ENCODE measurements at regions not wholly inside any gene's neighbourhood (a gene's known extent, or its start where the extent isn't known, plus 50 kb on each side); places are given as distances from the start of the nearest gene placed in this dataset.
"Not testable (repeated sequence)": the region's sequence is repeated elsewhere in the genome, so short reads cannot be mapped to it uniquely, and the experiment has no call there.

DNA sequence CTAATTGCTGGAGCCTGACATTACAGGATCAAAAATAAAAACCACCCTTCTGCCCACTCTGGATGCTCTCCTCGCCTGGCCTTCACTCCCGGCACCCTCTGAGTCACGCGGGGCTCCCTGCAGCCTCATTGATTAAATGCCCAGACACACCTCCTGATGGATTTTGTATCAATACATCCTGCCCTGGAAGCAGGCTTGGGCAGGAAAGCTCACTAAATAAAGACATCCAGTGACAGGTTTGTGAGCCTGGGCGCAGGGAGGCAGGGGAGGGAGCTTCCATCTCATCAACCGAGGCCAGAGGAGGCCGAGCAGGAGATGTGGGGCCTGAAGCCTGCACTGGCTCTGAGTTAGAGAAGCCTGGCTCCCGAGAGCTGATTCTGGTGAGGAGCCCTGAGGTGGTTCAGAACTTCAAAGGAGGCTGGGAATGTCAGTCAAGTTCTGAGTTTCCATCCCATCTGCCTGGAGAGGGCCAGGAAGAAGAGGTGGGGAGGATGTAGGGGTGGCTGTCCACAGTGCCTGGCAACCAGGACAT lies 318.6 kb downstream of the ADGRD1 start:
- not testable (repeated sequence) for H3K36me3 ChIP-seq (ENCODE audit: control insufficient read depth in 3 of 3, insufficient read depth in 3 of 3, low read length in 3 of 3); H3K4me1 ChIP-seq (ENCODE audit: control insufficient read depth in 3 of 3, insufficient read depth in 3 of 3, low read length in 3 of 3); H3K9me3 ChIP-seq (ENCODE audit: control insufficient read depth in 3 of 3, low read length in 3 of 3); H3K9ac ChIP-seq (ENCODE audit: low read depth in 1 of 3, low read length in 3 of 3); H3K4me3 ChIP-seq (ENCODE audit: low read length in 3 of 3); H3K27ac ChIP-seq (ENCODE audit: low read depth, low read length)
- H3K27me3 ChIP-seq (ENCODE audit: control insufficient read depth in 3 of 3, insufficient read depth in 3 of 3, low read length in 3 of 3), result peaks cover 0 to 10% (median 2%) of the 10 kb centered on the region in 3 donors

DNA sequence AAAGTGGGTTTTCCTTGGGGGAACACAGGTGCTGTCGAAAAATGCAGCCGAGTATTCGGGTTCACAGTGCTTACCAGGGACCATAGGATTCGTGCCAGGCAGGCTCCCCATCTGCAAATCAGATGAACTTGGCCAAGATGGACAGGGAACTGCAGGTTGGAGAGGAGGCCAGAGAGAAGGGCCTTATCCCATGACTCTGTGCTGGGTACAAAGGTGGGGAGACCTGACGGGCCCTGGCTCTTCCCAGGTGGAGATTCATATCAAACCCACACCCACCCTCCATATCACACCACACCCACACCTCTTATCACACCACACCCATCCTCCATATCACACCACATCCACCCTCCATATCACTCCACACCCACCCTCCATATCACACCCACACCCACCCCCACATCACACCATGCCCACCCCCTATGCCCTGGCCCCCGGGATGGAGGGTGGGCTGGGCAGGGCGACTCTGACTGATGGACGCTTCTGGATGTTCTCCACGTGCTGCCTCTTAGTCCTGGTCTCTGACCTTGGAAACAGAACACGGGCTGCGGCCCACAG lies 319.7 kb downstream of the ADGRD1 start:
- H3K36me3 ChIP-seq (ENCODE audit: control insufficient read depth in 3 of 3, insufficient read depth in 3 of 3, low read length in 3 of 3), result no peaks in the 10 kb centered on the region
- H3K4me1 ChIP-seq (ENCODE audit: control insufficient read depth in 3 of 3, insufficient read depth in 3 of 3, low read length in 3 of 3), result peaks cover 2 to 3% (median 3%) of the 10 kb centered on the region in 3 donors
- H3K4me3 ChIP-seq (ENCODE audit: low read length in 3 of 3), result no peak overlapping the region
- no peaks in the 10 kb centered on the region for H3K9me3 ChIP-seq (ENCODE audit: control insufficient read depth in 3 of 3, low read length in 3 of 3)
- peaks cover 0 to 11% (median 2%) of the 10 kb centered on the region in 3 donors for H3K27me3 ChIP-seq (ENCODE audit: control insufficient read depth in 3 of 3, insufficient read depth in 3 of 3, low read length in 3 of 3)
- no peak overlapping the region for H3K27ac ChIP-seq (ENCODE audit: low read depth, low read length)
- no peak overlapping the region for H3K9ac ChIP-seq (ENCODE audit: low read depth in 1 of 3, low read length in 3 of 3)

DNA sequence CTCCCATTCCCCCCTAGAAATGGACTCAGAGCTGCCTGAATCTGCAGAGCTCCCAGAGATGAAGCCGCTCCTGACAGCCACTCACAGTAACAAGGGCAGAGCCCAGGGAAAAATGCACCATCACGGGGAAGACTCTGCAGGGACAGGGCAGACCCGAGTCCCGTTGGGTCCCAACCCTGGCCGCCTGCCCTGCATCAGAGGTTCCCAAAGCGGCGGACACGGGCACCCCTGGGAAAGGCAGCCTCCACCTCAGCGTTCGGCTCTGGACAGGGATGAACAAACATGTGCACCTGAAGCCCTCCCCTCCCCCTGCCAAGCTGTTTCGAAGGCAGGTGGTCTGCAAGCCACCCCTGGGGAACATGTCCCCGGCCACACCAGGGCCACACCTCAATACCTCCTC lies 320.4 kb downstream of the ADGRD1 start:
- Histone ChIP-seq H3K27ac (ENCODE audit: low read depth, low read length) (no peak overlapping the region), H3K27me3 (ENCODE audit: control insufficient read depth in 3 of 3, insufficient read depth in 3 of 3, low read length in 3 of 3) (peaks cover 0 to 18% (median 8%) of the 10 kb centered on the region in 3 donors), H3K9ac (ENCODE audit: low read depth in 1 of 3, low read length in 3 of 3) (no peak overlapping the region), H3K9me3 (ENCODE audit: control insufficient read depth in 3 of 3, low read length in 3 of 3) (no peaks in the 10 kb centered on the region), H3K36me3 (ENCODE audit: control insufficient read depth in 3 of 3, insufficient read depth in 3 of 3, low read length in 3 of 3) (no peaks in the 10 kb centered on the region), H3K4me1 (ENCODE audit: control insufficient read depth in 3 of 3, insufficient read depth in 3 of 3, low read length in 3 of 3) (peaks cover 0 to 2% (median 0%) of the 10 kb centered on the region in 3 donors), H3K4me3 (ENCODE audit: low read length in 3 of 3) (no peak overlapping the region)

DNA sequence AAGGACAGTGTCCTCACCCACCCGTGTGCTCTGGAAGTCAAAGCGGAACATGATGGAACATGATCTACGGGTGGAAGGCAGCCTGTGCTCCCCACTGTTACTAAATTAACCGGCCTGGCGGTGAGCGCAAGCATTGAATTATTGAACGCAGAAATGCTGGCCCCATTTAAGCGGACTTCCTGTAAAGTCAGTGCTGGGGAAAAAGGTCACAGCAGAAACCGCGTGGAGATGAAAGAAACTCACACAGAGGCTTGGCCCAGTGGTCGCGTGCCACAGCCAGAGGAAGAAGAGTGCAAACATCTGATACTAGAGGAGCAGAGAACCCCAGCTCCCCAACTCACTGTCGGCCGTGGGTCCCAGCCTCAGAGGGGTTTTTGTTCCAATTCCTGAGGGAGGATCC lies 321.2 kb downstream of the ADGRD1 start:
- Histone ChIP-seq H3K9ac (ENCODE audit: low read depth in 1 of 3, low read length in 3 of 3) (no peak overlapping the region), H3K27ac (ENCODE audit: low read depth, low read length) (no peak overlapping the region), H3K9me3 (ENCODE audit: control insufficient read depth in 3 of 3, low read length in 3 of 3) (no peaks in the 10 kb centered on the region), H3K4me1 (ENCODE audit: control insufficient read depth in 3 of 3, insufficient read depth in 3 of 3, low read length in 3 of 3) (peaks cover 0 to 2% (median 0%) of the 10 kb centered on the region in 3 donors), H3K36me3 (ENCODE audit: control insufficient read depth in 3 of 3, insufficient read depth in 3 of 3, low read length in 3 of 3) (no peaks in the 10 kb centered on the region), H3K27me3 (ENCODE audit: control insufficient read depth in 3 of 3, insufficient read depth in 3 of 3, low read length in 3 of 3) (peaks cover 0 to 25% (median 8%) of the 10 kb centered on the region in 3 donors), H3K4me3 (ENCODE audit: low read length in 3 of 3) (no peak overlapping the region)

DNA sequence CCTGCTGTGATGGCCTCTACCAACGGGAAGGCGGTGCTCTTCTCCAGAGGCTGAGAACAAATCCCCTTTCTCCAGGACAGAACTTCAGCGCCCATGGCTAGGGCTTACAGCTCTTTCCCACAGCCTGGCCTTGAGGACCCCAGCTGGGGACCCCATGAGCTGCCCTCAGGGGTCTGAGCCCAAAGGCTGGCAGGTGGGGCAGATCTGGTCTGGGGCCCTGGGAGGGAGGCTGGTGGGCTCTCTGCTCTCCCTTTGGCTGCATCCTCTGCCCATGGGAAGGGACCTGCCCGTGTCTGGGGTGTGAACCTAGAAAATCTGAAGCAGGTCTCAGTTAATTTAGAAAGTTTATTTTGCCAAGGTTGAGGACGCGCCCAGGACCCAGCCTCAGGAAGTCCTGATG lies 322.1 kb downstream of the ADGRD1 start:
- Histone ChIP-seq H3K9ac (ENCODE audit: low read depth in 1 of 3, low read length in 3 of 3) (no peak overlapping the region), H3K36me3 (ENCODE audit: control insufficient read depth in 3 of 3, insufficient read depth in 3 of 3, low read length in 3 of 3) (no peaks in the 10 kb centered on the region), H3K27ac (ENCODE audit: low read depth, low read length) (no peak overlapping the region), H3K9me3 (ENCODE audit: control insufficient read depth in 3 of 3, low read length in 3 of 3) (no peaks in the 10 kb centered on the region), H3K27me3 (ENCODE audit: control insufficient read depth in 3 of 3, insufficient read depth in 3 of 3, low read length in 3 of 3) (peaks cover 6 to 29% (median 13%) of the 10 kb centered on the region in 3 donors), H3K4me3 (ENCODE audit: low read length in 3 of 3) (no peak overlapping the region), H3K4me1 (ENCODE audit: control insufficient read depth in 3 of 3, insufficient read depth in 3 of 3, low read length in 3 of 3) (peaks cover 0 to 2% (median 0%) of the 10 kb centered on the region in 3 donors)

DNA sequence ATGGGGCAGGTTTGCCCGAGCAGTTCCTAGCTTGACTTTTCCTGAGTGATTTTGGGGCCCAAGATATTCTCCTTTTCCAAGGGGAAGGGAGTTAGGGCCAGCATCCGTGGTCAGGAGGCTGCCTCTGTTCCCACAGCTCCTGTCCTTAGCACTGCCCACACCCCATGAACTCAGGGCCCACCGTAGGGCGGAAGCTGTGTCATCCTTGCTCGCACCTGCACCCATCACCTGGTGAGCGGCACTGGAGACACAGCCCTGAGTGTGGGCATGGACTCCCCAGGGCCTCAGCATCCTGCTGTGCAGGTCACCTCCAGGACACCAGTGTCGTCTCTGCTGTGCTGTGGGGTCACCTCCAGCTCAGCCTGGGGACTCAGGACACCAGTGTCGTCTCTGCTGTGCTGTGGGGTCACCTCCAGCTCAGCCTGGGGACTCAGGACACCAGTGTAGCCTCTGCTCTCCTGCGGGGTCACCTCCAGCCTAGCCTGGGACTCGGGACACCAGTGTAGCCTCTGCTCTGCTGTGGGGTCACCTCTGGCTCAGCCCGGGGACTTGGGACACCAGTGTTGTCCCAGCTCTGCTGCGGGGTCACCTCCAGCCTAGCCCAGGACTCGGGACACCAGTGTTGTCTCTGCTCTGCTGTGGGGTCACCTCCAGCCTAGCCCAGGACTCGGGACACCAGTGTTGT lies 322.9 kb downstream of the ADGRD1 start:
- peaks cover 0 to 2% (median 0%) of the 10 kb centered on the region in 3 donors for H3K4me1 ChIP-seq (ENCODE audit: control insufficient read depth in 3 of 3, insufficient read depth in 3 of 3, low read length in 3 of 3)
- H3K9ac ChIP-seq (ENCODE audit: low read depth in 1 of 3, low read length in 3 of 3), result no peak overlapping the region
- H3K27ac ChIP-seq (ENCODE audit: low read depth, low read length), result no peak overlapping the region
- H3K36me3 ChIP-seq (ENCODE audit: control insufficient read depth in 3 of 3, insufficient read depth in 3 of 3, low read length in 3 of 3), result no peaks in the 10 kb centered on the region
- no peak overlapping the region for H3K4me3 ChIP-seq (ENCODE audit: low read length in 3 of 3)
- peaks cover 9 to 32% (median 13%) of the 10 kb centered on the region in 3 donors for H3K27me3 ChIP-seq (ENCODE audit: control insufficient read depth in 3 of 3, insufficient read depth in 3 of 3, low read length in 3 of 3)
- H3K9me3 ChIP-seq (ENCODE audit: control insufficient read depth in 3 of 3, low read length in 3 of 3), result no peaks in the 10 kb centered on the region

DNA sequence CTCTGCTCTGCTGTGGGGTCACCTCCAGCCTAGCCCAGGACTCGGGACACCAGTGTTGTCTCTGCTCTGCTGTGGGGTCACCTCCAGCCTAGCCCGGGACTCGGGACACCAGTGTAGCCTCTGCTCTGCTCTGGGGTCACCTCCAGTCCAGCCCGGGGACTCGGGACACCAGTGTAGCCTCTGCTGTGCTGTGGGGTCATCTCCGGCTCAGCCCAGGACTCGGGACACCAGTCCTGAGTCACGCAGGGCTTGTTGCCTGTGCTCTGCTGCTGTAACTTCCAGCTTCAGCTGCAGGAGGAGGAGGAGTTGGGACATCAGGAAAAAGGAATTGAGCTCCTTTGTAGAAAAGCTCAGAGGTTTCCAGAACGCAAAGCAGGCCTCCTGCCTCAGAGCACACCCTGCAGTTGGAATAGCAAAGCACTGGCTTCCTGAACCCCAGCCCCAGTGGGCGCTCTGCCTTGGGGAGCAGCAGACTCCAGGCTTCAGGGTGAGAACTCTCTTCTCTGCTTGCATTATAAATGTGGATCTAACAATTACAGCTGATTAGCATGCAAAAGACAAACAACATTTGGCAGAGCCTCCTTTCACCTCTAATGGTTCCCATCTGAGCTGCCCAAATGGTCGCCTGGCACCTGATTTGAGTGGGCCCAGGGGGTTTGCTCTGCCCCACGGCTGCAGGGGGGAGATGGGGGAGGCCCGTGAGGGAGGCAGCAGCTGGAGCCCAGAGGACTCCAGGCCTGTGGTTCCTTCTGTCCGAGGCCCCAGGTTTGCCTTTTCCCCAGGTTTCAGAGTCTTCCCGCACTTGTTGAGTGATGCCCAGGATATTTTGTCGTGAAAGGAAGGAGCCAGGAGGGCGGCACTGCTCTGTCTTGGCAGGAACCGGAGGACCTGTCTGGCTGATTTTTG lies 323.7 kb downstream of the ADGRD1 start:
- H3K9me3 ChIP-seq (ENCODE audit: control insufficient read depth in 3 of 3, low read length in 3 of 3); H3K4me3 ChIP-seq (ENCODE audit: low read length in 3 of 3); H3K27ac ChIP-seq (ENCODE audit: low read depth, low read length); H3K36me3 ChIP-seq (ENCODE audit: control insufficient read depth in 3 of 3, insufficient read depth in 3 of 3, low read length in 3 of 3); H3K4me1 ChIP-seq (ENCODE audit: control insufficient read depth in 3 of 3, insufficient read depth in 3 of 3, low read length in 3 of 3); H3K9ac ChIP-seq (ENCODE audit: low read depth in 1 of 3, low read length in 3 of 3): not testable (repeated sequence)
- H3K27me3 ChIP-seq (ENCODE audit: control insufficient read depth in 3 of 3, insufficient read depth in 3 of 3, low read length in 3 of 3), result peaks cover 9 to 32% (median 13%) of the 10 kb centered on the region in 3 donors

DNA sequence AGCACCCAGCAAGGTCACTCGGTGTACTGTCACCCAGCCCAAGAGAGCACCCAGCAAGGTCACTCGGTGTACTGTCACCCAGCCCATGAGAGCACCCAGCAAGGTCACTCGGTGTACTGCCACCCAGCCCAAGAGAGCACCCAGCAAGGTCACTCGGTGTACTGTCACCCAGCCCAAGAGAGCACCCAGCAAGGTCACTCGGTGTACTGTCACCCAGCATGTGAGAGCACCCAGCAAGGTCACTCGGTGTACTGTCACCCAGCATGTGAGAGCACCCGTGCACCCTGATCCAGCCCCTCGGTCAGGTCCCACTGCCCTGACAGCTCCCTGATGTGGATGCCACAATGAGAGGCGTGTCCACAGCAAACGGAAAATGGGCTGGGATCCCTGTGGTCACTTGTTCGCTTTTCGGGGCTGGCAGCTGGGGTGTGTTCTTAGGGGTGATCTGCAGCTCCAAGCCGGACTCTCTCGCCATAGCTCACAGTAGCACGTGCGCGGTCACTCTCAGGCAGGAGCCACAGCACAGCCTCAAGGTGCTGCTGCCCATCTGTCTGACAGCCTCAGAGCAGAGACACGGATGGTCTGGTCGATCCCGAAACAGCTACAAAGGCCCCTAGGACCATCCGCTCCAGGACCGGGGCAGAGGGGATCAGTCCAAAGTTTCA lies 324.9 kb downstream of the ADGRD1 start:
- not testable (repeated sequence) for H3K36me3 ChIP-seq (ENCODE audit: control insufficient read depth in 3 of 3, insufficient read depth in 3 of 3, low read length in 3 of 3); H3K27ac ChIP-seq (ENCODE audit: low read depth, low read length); H3K9ac ChIP-seq (ENCODE audit: low read depth in 1 of 3, low read length in 3 of 3); H3K9me3 ChIP-seq (ENCODE audit: control insufficient read depth in 3 of 3, low read length in 3 of 3); H3K4me1 ChIP-seq (ENCODE audit: control insufficient read depth in 3 of 3, insufficient read depth in 3 of 3, low read length in 3 of 3); H3K4me3 ChIP-seq (ENCODE audit: low read length in 3 of 3)
- peaks cover 9 to 32% (median 13%) of the 10 kb centered on the region in 3 donors for H3K27me3 ChIP-seq (ENCODE audit: control insufficient read depth in 3 of 3, insufficient read depth in 3 of 3, low read length in 3 of 3)

DNA sequence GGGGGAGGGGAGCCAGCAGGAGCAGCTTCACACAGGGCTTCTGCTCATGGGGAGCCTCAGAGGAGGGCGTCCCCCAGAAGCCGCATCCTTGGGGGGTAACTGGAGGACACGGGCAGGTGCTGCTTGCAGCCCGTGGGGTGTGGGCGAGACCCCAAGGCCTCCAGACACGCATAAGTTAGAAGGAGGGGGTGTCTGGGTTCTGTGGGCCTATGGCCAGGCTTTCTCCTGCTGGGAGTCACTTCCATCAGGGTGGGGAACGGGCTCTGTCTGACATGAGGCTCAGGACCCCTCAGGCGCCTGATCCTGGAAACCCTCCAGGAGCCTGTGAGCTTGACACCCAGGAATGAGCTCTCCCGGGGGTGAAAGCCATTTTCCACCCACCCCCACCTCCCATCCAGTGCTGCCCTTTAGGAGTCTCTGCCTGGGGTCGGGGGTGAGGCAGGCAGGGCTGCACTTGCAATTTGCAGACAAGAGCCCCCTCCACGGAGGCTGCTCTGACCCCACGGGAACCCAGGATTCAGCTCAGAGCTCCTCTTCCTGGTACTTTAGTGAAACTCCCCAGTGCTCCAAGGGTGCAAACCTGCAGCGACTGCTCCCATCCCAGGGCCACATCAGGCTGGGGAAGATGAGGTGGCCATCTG lies 325.7 kb downstream of the ADGRD1 start:
- peaks cover 9 to 32% (median 13%) of the 10 kb centered on the region in 3 donors for H3K27me3 ChIP-seq (ENCODE audit: control insufficient read depth in 3 of 3, insufficient read depth in 3 of 3, low read length in 3 of 3)
- no peak overlapping the region for H3K4me3 ChIP-seq (ENCODE audit: low read length in 3 of 3)
- H3K36me3 ChIP-seq (ENCODE audit: control insufficient read depth in 3 of 3, insufficient read depth in 3 of 3, low read length in 3 of 3), result no peaks in the 10 kb centered on the region
- peaks cover 0 to 2% (median 0%) of the 10 kb centered on the region in 3 donors for H3K4me1 ChIP-seq (ENCODE audit: control insufficient read depth in 3 of 3, insufficient read depth in 3 of 3, low read length in 3 of 3)
- H3K9ac ChIP-seq (ENCODE audit: low read depth in 1 of 3, low read length in 3 of 3), result no peak overlapping the region
- H3K27ac ChIP-seq (ENCODE audit: low read depth, low read length), result no peak overlapping the region
- H3K9me3 ChIP-seq (ENCODE audit: control insufficient read depth in 3 of 3, low read length in 3 of 3), result no peaks in the 10 kb centered on the region

All from skeletal muscle tissue (tissue), 3 donors.